Trophoblast cell (in vitro differentiated cells and primary cell): ENCODE measurements at regions not wholly inside any gene's neighbourhood (a gene's known extent, or its start where the extent isn't known, plus 50 kb on each side); places are given as distances from the start of the nearest gene placed in this dataset.

ENCODE experiments used
- DNase-seq, 2 donors: peaks; one replicate each; pipeline ENCODE4 v3.0.0-alpha.2; 2016
- H2AFZ ChIP-seq: 2 replicates; pipeline ENCODE4 v1.6.1; 2013; ENCODE audit warnings: low read length, moderate library complexity, mild to moderate bottlenecking; ENCODE audit not compliant: insufficient read depth, poor library complexity
- H2AK5ac ChIP-seq: 2 replicates; pipeline ENCODE4 v1.6.1; 2013; ENCODE audit warnings: mild to moderate bottlenecking, low read length
- H2BK120ac ChIP-seq: 2 replicates; pipeline ENCODE4 v1.6.1; 2013; ENCODE audit warnings: low read length, mild to moderate bottlenecking, moderate library complexity; ENCODE audit not compliant: insufficient read depth, poor library complexity
- H2BK12ac ChIP-seq: 2 replicates; pipeline ENCODE4 v1.6.1; 2013; ENCODE audit warnings: mild to moderate bottlenecking, low read length, moderate library complexity
- H2BK5ac ChIP-seq: 2 replicates; pipeline ENCODE4 v1.6.1; 2013; ENCODE audit warnings: low read length, low read depth, moderate library complexity, mild to moderate bottlenecking; ENCODE audit not compliant: poor library complexity
- H3K14ac ChIP-seq: 2 replicates; pipeline ENCODE4 v1.6.1; 2013; ENCODE audit warnings: mild to moderate bottlenecking, low read length
- H3K18ac ChIP-seq: 2 replicates; pipeline ENCODE4 v1.6.1; 2013; ENCODE audit warnings: mild to moderate bottlenecking, low read length
- H3K23ac ChIP-seq: 2 replicates; pipeline ENCODE4 v1.6.1; 2013; ENCODE audit warnings: low read length
- H3K27ac ChIP-seq: 2 replicates; pipeline ENCODE4 v1.5.1; 2013; ENCODE audit warnings: low read depth, mild to moderate bottlenecking, inconsistent platforms, low read length, moderate library complexity
- H3K27me3 ChIP-seq: 2 replicates; pipeline ENCODE4 v1.6.1; 2013; ENCODE audit warnings: inconsistent platforms, mild to moderate bottlenecking, low read length, moderate library complexity; ENCODE audit not compliant: insufficient read depth
- H3K36me3 ChIP-seq, 2 experiments: 1 replicate in 1 of 2; 2 replicates in 1 of 2; pipeline ENCODE4 v1.6.1; 2013; ENCODE audit warnings: low read length in 2 of 2, mild to moderate bottlenecking in 2 of 2, moderate library complexity in 1 of 2; ENCODE audit not compliant: insufficient read depth in 2 of 2, control insufficient read depth in 1 of 2
- H3K4ac ChIP-seq: 2 replicates; pipeline ENCODE4 v1.6.1; 2013; ENCODE audit warnings: low read depth, mild to moderate bottlenecking, low read length, moderate library complexity
- H3K4me1 ChIP-seq, 2 experiments: 1 replicate in 1 of 2; 2 replicates in 1 of 2; pipeline ENCODE4 v1.6.1; 2013; ENCODE audit warnings: low read length in 2 of 2, mild to moderate bottlenecking in 2 of 2, moderate library complexity in 1 of 2; ENCODE audit not compliant: insufficient read depth in 2 of 2, control insufficient read depth in 1 of 2
- H3K4me2 ChIP-seq: 2 replicates; pipeline ENCODE4 v1.6.1; 2013; ENCODE audit warnings: inconsistent platforms, mild to moderate bottlenecking, low read length, moderate library complexity
- H3K4me3 ChIP-seq: 2 replicates; pipeline ENCODE4 v1.5.1; 2013; ENCODE audit warnings: mild to moderate bottlenecking, low read depth, low read length, inconsistent platforms
- H3K79me1 ChIP-seq: one replicate; pipeline ENCODE4 v1.6.1; 2013; ENCODE audit warnings: low read length
- H3K79me2 ChIP-seq: 2 replicates; pipeline ENCODE4 v1.6.1; 2013; ENCODE audit warnings: low read length, mild to moderate bottlenecking; ENCODE audit not compliant: control insufficient read depth, insufficient read depth, poor library complexity
- H3K9ac ChIP-seq: 2 replicates; pipeline ENCODE4 v1.6.1; 2013; ENCODE audit warnings: mild to moderate bottlenecking, low read length
- H3K9me3 ChIP-seq: 2 replicates; pipeline ENCODE4 v1.6.1; 2013; ENCODE audit warnings: low read depth, mild to moderate bottlenecking, control low read depth, inconsistent platforms, low read length; ENCODE audit not compliant: insufficient read depth
- H4K12ac ChIP-seq: 2 replicates; pipeline ENCODE4 v1.6.1; 2013; ENCODE audit warnings: low read depth, mild to moderate bottlenecking, low read length, moderate library complexity
- H4K8ac ChIP-seq: 2 replicates; pipeline ENCODE4 v1.6.1; 2013; ENCODE audit warnings: low read depth, mild to moderate bottlenecking, low read length, moderate library complexity
- H4K91ac ChIP-seq: one replicate; pipeline ENCODE4 v1.6.1; 2013; ENCODE audit warnings: low read depth, mild to moderate bottlenecking, low read length, moderate library complexity
- WGBS: extraction: QIAGEN DNeasy Blood & Tissue Kit; methylation state at CpG from one replicate; pipeline ENCODE4 v1.1.7; 2013; ENCODE audit warnings: missing lambda C conversion rate; ENCODE audit not compliant: insufficient read length, insufficient coverage; ENCODE audit errors: extremely low coverage; 5-methylcytosine and 5-hydroxymethylcytosine counted together

- Histone ChIP-seq H3K36me3 (no peaks in the 10 kb centered on the region), H2BK5ac (no peak overlapping the region), H2BK120ac (no peak overlapping the region), H2BK12ac (no peak overlapping the region), H4K91ac (no peak overlapping the region), H3K27ac (no peak overlapping the region), H3K14ac (no peak overlapping the region), H2AK5ac (no peak overlapping the region), H3K4ac (no peak overlapping the region), H3K4me3 (no peak overlapping the region), H2AFZ (no peak overlapping the region), H3K9me3 (no peaks in the 10 kb centered on the region), H3K79me1 (no peaks in the 10 kb centered on the region), H3K18ac (no peak overlapping the region), H4K12ac (no peak overlapping the region), H3K9ac (no peak overlapping the region), H3K23ac (no peak overlapping the region), H3K4me2 (no peak overlapping the region), H4K8ac (no peak overlapping the region), H3K4me1 (no peaks in the 10 kb centered on the region), H3K27me3 (no peaks in the 10 kb centered on the region), H3K79me2 (no peaks in the 10 kb centered on the region)
- DNase-seq, result no peak
- WGBS, result no CpG with 5 or more reads among the region's 2 CpGs
Measured at GRCh38 chr16:51949282-51949681, 597.7 kb downstream of the TOX3 start.

- Histone ChIP-seq H3K14ac (no peak overlapping the region), H3K4ac (no peak overlapping the region), H3K9ac (no peak overlapping the region), H3K4me2 (no peak overlapping the region), H3K23ac (no peak overlapping the region), H2AK5ac (no peak overlapping the region), H3K79me1 (no peaks in the 10 kb centered on the region), H3K4me1 (no peaks in the 10 kb centered on the region), H4K91ac (no peak overlapping the region), H4K8ac (no peak overlapping the region), H2BK120ac (no peak overlapping the region), H3K18ac (no peak overlapping the region), H3K9me3 (no peaks in the 10 kb centered on the region), H3K79me2 (no peaks in the 10 kb centered on the region), H3K36me3 (no peaks in the 10 kb centered on the region), H3K27me3 (no peaks in the 10 kb centered on the region), H2BK5ac (no peak overlapping the region), H2AFZ (no peak overlapping the region), H3K4me3 (no peak overlapping the region), H2BK12ac (no peak overlapping the region), H3K27ac (no peak overlapping the region), H4K12ac (no peak overlapping the region)
- no peak for DNase-seq
Measured at GRCh38 chr16:51941412-51941811, 605.5 kb downstream of the TOX3 start.

- Histone ChIP-seq H3K9me3 (no peaks in the 10 kb centered on the region), H4K91ac (no peak overlapping the region), H3K27ac (no peak overlapping the region), H3K4me2 (no peak overlapping the region), H3K18ac (no peak overlapping the region), H3K4me3 (no peak overlapping the region), H2BK12ac (no peak overlapping the region), H2BK5ac (no peak overlapping the region), H3K36me3 (no peaks in the 10 kb centered on the region), H4K8ac (no peak overlapping the region), H3K79me2 (no peaks in the 10 kb centered on the region), H2AFZ (no peak overlapping the region), H3K14ac (no peak overlapping the region), H3K79me1 (no peaks in the 10 kb centered on the region), H2AK5ac (no peak overlapping the region), H3K27me3 (no peaks in the 10 kb centered on the region), H3K23ac (no peak overlapping the region), H3K9ac (no peak overlapping the region), H3K4me1 (no peaks in the 10 kb centered on the region), H2BK120ac (no peak overlapping the region), H3K4ac (no peak overlapping the region), H4K12ac (no peak overlapping the region)
- no CpG with 5 or more reads among the region's 1 CpG for WGBS
- DNase-seq, result no peak
Measured at GRCh38 chr16:51940183-51940582, 606.8 kb downstream of the TOX3 start.

GRCh38 chr16:51939378-51939871 is 607.5 kb downstream of the TOX3 start:
- H3K4me1 ChIP-seq, result no peaks in the 10 kb centered on the region

More at GRCh38 chr16:51939378-51939871, 607.5 kb downstream of the TOX3 start:
- no peaks in the 10 kb centered on the region for H3K79me2 ChIP-seq
- H3K23ac ChIP-seq, result no peak overlapping the region
- no peak overlapping the region for H4K12ac ChIP-seq
- H3K18ac ChIP-seq, result no peak overlapping the region
- H2AFZ ChIP-seq, result no peak overlapping the region
- H3K9ac ChIP-seq, result no peak overlapping the region
- H3K27me3 ChIP-seq, result no peaks in the 10 kb centered on the region
- no peak overlapping the region for H3K4ac ChIP-seq
- no peak overlapping the region for H2BK120ac ChIP-seq
- DNase-seq, result no peak
- H3K9me3 ChIP-seq, result no peaks in the 10 kb centered on the region
- no peak overlapping the region for H2BK5ac ChIP-seq
- no peak overlapping the region for H3K14ac ChIP-seq
- H3K27ac ChIP-seq, result no peak overlapping the region
- no CpG with 5 or more reads among the region's 7 CpGs for WGBS
- H2AK5ac ChIP-seq, result no peak overlapping the region
- H4K8ac ChIP-seq, result no peak overlapping the region
- H3K36me3 ChIP-seq, result no peaks in the 10 kb centered on the region
- H3K79me1 ChIP-seq, result no peaks in the 10 kb centered on the region
- no peak overlapping the region for H3K4me3 ChIP-seq
- H2BK12ac ChIP-seq, result no peak overlapping the region
- H4K91ac ChIP-seq, result no peak overlapping the region
- H3K4me2 ChIP-seq, result no peak overlapping the region
